Activated T-cell treated with anti-CD3 and anti-CD28 coated beads, Interleukin-2, amount 50 U/mL, for 4 hours (primary cell): ENCODE measurements at regions not wholly inside any gene's neighbourhood (a gene's known extent, or its start where the extent isn't known, plus 50 kb on each side); places are given as distances from the start of the nearest gene placed in this dataset.
"Not testable (repeated sequence)": the region's sequence is repeated elsewhere in the genome, so short reads cannot be mapped to it uniquely, and the experiment has no call there.

Experiments
- ATAC-seq, 2 donors: fragments of 200-7000 bp; cut with Tn5 transposase; one replicate each; pipeline ENCODE4 v1.10.0; 2021
- DNase-seq: peaks from one replicate; pipeline ENCODE4 v3.0.0-alpha.2; 2020
- H3K27me3 Mint-ChIP-seq: one replicate; pipeline ENCODE4 v1.8.0; 2021; ENCODE audit warnings: low read depth, mixed read lengths
- H3K36me3 Mint-ChIP-seq: one replicate; pipeline ENCODE4 v1.8.0; 2022; ENCODE audit warnings: mixed read lengths; ENCODE audit not compliant: insufficient read depth
- H3K4me1 Mint-ChIP-seq: one replicate; pipeline ENCODE4 v1.8.0; 2021; ENCODE audit warnings: low read depth, mixed read lengths
- H3K4me3 Mint-ChIP-seq: one replicate; pipeline ENCODE4 v1.8.0; 2021; ENCODE audit warnings: mild to moderate bottlenecking, moderate library complexity, mixed read lengths
- H3K9me3 Mint-ChIP-seq: one replicate; pipeline ENCODE4 v1.8.0; 2021; ENCODE audit warnings: mixed read lengths

- peaks cover 37% of the 10 kb centered on the region for H3K9me3 Mint-ChIP-seq
- H3K36me3 Mint-ChIP-seq: peaks cover 5% of the 10 kb centered on the region
- ATAC-seq: no peak
- DNase-seq: no peak
- H3K27me3 Mint-ChIP-seq: peaks cover 95% of the 10 kb centered on the region
- H3K4me1 Mint-ChIP-seq: peaks cover 5% of the 10 kb centered on the region
- no peak overlapping the region for H3K4me3 Mint-ChIP-seq
Measured at GRCh38 chr6:28775052-28775376, 148.8 kb downstream of the TRIM27 start.

- Mint-ChIP-seq H3K9me3 (peaks cover 37% of the 10 kb centered on the region), H3K36me3 (peaks cover 5% of the 10 kb centered on the region), H3K27me3 (peaks cover 95% of the 10 kb centered on the region), H3K4me3 (no peak overlapping the region), H3K4me1 (peaks cover 5% of the 10 kb centered on the region)
- no peak for DNase-seq
- ATAC-seq: no peak
Measured at GRCh38 chr6:28775405-28776129, 148.2 kb downstream of the TRIM27 start.

DNA sequence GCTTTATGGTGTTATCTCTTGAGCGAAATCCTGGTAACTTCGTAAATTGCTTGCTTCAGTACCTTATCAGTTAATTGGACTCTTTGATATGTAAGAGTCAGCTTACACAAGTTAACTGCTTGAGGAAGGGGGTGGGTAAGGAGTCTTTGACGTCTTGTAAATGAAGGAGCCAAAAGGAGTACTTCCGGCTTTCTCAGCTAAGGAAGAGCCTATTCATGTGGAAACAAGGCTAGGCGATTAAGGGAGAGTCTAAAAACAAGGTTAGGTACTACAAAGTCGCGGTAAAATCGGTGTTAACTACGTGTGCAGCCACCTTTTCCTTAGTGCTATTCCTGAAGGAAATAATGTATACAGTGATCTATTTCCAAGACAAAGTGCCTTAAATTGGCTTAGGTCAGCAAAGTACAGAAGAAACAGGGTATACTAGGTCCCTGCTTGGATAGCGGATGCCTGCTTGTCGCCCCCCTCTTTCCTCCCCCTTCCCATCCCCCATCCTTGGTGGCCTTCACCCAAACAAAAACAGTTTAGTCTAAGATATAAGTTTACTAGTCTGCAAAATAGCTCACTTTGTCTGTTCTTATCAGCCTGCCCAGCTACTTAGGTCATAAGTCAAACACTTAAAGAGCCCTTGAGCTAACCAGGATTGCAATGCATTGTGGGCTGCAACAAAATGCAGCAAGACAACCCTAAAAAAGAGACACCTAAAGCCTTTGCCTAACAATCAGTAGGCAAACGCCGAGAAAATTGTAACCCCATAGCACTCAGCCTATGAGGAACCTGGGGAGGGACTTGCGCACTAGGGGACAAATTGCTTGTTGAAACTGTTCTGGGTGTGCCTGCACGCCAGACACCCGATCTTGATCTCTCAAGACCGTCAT lies 147.3 kb downstream of the TRIM27 start:
- H3K4me3 Mint-ChIP-seq: no peak overlapping the region
- no peak for DNase-seq
- H3K36me3 Mint-ChIP-seq: peaks cover 5% of the 10 kb centered on the region
- H3K4me1 Mint-ChIP-seq: peaks cover 8% of the 10 kb centered on the region
- peaks cover 92% of the 10 kb centered on the region for H3K27me3 Mint-ChIP-seq
- H3K9me3 Mint-ChIP-seq: peaks cover 40% of the 10 kb centered on the region
- ATAC-seq: no peak

- ATAC-seq (no peak), DNase-seq (no peak)
- H3K4me1 Mint-ChIP-seq: peaks cover 8% of the 10 kb centered on the region
- peaks cover 40% of the 10 kb centered on the region for H3K9me3 Mint-ChIP-seq
- no peak overlapping the region for H3K4me3 Mint-ChIP-seq
- H3K27me3 Mint-ChIP-seq: peaks cover 92% of the 10 kb centered on the region
- peaks cover 5% of the 10 kb centered on the region for H3K36me3 Mint-ChIP-seq
Measured at GRCh38 chr6:28777147-28777461, 146.7 kb downstream of the TRIM27 start.

DNA sequence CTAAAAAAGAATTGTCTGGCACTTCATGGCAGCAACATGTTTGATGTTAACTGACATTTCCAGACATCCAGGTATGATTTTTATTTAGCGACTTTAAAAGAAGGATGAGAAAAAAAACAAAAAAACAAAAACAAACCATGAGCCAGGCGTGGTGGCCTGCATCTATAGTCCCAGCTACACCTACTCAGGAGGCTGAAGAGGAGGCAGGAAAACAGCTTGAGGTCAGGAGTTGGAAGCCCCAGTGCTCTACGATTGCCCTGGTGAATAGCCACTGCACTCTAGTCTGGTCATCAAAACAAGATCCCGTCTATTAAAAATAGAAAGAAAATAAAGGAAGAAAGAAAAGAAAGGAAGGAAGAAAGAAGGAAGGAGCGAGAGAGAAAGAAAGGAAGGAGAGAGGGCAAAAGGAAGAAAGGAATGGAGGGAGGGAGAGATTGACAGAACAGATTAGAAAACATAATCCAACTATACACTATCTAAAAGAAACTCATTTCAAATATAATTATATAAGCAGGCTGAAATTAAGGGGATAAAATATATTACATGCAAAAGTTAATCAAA lies 141.6 kb downstream of the TRIM27 start:
- peaks cover 2% of the 10 kb centered on the region for H3K36me3 Mint-ChIP-seq
- DNase-seq (no peak), ATAC-seq (no peak)
- peaks cover 89% of the 10 kb centered on the region for H3K27me3 Mint-ChIP-seq
- peaks cover 27% of the 10 kb centered on the region for H3K9me3 Mint-ChIP-seq
- no peak overlapping the region for H3K4me3 Mint-ChIP-seq
- peaks cover 3% of the 10 kb centered on the region for H3K4me1 Mint-ChIP-seq

DNA sequence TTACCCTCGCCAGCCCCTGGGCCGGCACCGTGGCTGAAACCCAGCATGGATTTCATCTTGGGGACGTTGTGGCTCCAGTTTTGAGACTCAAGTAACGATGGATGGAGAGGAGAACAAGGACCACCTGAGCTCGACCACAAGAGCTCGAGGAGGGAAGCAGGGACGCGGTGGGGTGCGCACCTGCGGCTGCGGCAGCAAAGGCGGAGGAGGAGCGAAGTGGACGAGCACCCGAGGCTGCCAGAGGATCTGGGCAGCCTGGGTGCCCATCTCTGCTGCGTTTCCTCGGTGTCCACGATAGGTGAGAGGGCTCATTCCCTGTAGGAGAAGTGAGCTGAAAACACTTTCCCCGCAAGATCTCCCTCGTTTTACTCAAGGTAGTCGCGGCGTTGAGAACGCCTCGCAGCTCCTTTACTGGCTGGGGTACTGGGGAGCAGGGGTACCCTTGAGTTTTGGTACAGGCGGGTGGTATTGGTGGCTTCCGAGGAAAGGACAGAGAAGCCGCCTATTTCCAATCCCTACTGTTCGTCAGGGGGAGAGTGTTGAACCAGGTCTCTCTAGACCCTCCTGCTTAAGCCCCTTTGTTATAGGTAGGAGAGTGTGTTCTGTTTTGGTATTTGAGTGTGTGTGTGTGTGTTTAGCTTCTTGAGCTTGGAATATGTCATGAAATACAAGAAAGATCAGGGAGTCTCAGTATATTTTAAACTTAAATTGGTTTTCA lies 137.7 kb downstream of the TRIM27 start:
- Mint-ChIP-seq H3K36me3 (no peaks in the 10 kb centered on the region), H3K4me1 (peaks cover 11% of the 10 kb centered on the region), H3K9me3 (peaks cover 25% of the 10 kb centered on the region), H3K27me3 (peaks cover 93% of the 10 kb centered on the region), H3K4me3 (no peak overlapping the region)
- ATAC-seq (no peak), DNase-seq (no peak)

DNA sequence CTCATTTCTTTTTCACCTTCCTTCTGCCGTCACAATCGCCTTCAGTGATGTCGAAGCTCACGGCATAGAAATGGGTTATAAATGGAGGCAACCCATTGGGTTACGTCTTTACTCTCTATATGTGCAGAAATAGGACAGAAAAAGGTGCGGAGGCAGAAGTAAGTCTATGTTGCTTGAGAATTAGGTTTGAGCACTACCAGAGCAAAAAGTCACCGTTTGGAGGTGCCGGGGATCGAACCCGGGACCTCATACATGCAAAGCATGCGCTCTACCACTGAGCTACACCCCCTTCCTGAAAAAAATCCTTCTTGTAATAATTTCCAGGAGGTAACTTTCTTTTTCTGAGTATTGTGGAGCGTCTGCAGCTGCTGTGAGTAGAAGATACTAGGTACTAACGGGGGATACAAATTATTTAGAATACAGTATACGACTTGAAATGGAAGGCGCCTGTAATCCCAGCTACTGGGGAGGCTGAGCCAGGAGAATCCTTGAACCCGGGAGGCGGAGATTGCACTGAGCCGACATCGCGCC lies 134.2 kb downstream of the TRIM27 start:
- Mint-ChIP-seq H3K36me3 (no peaks in the 10 kb centered on the region), H3K27me3 (peaks cover 93% of the 10 kb centered on the region), H3K4me3 (no peak overlapping the region), H3K4me1 (peaks cover 10% of the 10 kb centered on the region), H3K9me3 (peaks cover 19% of the 10 kb centered on the region)
- DNase-seq: no peak
- peak in 1 of 2 donors; percentile 35 for ATAC-seq

GRCh38 chr6:28791002-28791383 lies 132.8 kb downstream of the TRIM27 start:
- peaks cover 10% of the 10 kb centered on the region for H3K4me1 Mint-ChIP-seq
- H3K9me3 Mint-ChIP-seq: peaks cover 22% of the 10 kb centered on the region
- peaks cover 95% of the 10 kb centered on the region for H3K27me3 Mint-ChIP-seq
- ATAC-seq (no peak), DNase-seq (no peak)
- no peak overlapping the region for H3K4me3 Mint-ChIP-seq
- H3K36me3 Mint-ChIP-seq: no peaks in the 10 kb centered on the region

GRCh38 chr6:28794175-28795002 lies 129.4 kb downstream of the TRIM27 start:
- Mint-ChIP-seq H3K27me3 (peaks cover 89% of the 10 kb centered on the region), H3K4me3 (no peak overlapping the region), H3K9me3 (peaks cover 20% of the 10 kb centered on the region), H3K4me1 (peaks cover 6% of the 10 kb centered on the region), H3K36me3 (no peaks in the 10 kb centered on the region)
- DNase-seq: no peak
- ATAC-seq: no peak

- ATAC-seq, DNase-seq, H3K4me1 Mint-ChIP-seq, H3K9me3 Mint-ChIP-seq, H3K4me3 Mint-ChIP-seq, H3K36me3 Mint-ChIP-seq: not testable (repeated sequence)
- H3K27me3 Mint-ChIP-seq: peaks cover 85% of the 10 kb centered on the region
Measured at GRCh38 chr6:28800647-28801046, 123.1 kb downstream of the TRIM27 start.

DNA sequence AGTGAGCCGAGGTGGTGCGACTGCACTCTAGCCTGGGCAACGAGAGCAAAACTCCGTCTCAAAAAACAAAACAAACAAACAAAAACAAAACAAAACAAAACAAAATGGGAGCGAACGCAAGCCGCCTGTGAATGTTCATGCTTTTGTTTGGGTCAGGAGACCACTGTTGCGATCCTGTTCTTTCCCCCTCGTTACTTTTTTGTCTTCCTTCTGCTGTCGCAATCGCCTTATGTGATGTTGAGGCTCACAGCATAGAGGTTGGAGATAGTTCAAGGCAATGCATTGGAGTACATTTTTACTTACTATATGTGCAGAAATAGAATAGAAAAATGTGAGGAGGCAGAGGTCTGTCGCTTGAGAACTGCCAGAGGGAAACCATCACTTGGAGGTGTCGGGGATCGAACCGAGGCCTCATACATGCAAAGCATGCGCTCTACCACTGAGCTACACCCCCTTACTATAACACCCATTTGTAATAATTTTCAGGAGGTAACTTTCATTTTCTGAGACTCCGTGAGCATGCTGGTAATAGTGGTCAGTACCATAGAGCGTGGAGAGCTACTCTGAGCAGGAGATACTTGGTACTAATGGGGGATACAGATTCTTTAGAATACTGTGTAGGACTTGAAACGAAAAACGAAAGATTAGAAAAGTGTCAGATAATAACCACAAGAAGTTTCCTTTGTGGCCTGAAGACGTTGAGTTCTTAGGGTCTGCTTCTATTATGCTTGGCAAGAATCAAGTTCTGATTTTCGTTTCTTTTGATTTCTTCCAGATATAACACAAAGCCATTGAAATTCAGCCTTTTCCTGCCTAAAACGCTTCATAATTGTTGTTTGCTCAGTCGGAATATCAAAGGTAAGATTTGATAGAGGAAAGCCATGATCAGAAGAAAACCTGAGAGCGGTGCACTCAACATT lies 121.1 kb downstream of the TRIM27 start:
- ATAC-seq: peak in 1 of 2 donors; percentile 55
- H3K9me3 Mint-ChIP-seq: peaks cover 6% of the 10 kb centered on the region
- no peak overlapping the region for H3K4me3 Mint-ChIP-seq
- no peaks in the 10 kb centered on the region for H3K4me1 Mint-ChIP-seq
- no peaks in the 10 kb centered on the region for H3K36me3 Mint-ChIP-seq
- DNase-seq: no peak
- peaks cover 82% of the 10 kb centered on the region for H3K27me3 Mint-ChIP-seq

DNA sequence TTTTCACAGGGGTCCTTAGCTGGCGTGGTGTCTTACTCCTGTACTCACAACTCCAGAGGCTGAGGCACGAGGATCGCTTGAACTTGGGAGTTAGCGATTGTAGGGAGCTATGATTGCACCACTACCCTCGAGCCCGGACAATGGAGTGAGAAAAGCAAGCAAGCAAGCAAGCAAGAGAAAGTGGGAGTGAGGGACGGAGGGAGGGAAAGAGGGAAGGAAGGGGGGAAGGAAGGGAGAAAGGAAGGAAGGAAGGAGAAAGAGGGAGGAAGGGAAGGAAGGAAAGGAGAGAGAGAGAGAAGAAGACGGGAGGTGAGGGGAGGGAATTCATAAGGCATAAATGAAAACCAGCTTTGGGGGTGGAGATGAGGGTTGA lies 120.5 kb downstream of the TRIM27 start:
- Mint-ChIP-seq H3K36me3 (no peaks in the 10 kb centered on the region), H3K27me3 (peaks cover 84% of the 10 kb centered on the region), H3K4me1 (no peaks in the 10 kb centered on the region), H3K4me3 (no peak overlapping the region), H3K9me3 (peaks cover 6% of the 10 kb centered on the region)
- no peak for DNase-seq
- no peak for ATAC-seq
